ENCODE measurements at regions not wholly inside any gene's neighbourhood (a gene's known extent, or its start where the extent isn't known, plus 50 kb on each side); places are given as distances from the start of the nearest gene placed in this dataset.

GRCh38 chr3:82000350-82000749, 238.9 kb upstream of the GBE1 start:
- TF ChIP-seq CTCF (conservative IDR thresholded peaks at IDR 0.05; ENCODE audit: low read depth, low read length) (no peak), EZH2 (IDR thresholded peaks at IDR 0.05; ENCODE audit: low read length, unreplicated experiment) (no peak), EZH2phosphoT487 (IDR thresholded peaks at IDR 0.05; ENCODE audit: borderline replicate concordance, low read length) (no peak)

All from PC-3 (cell line).